ENCODE measurements at regions not wholly inside any gene's neighbourhood (a gene's known extent, or its start where the extent isn't known, plus 50 kb on each side); places are given as distances from the start of the nearest gene placed in this dataset.

- Histone ChIP-seq H3K4me3 (replicated peaks; ENCODE audit: insufficient read depth, low read length) (no peak overlapping the region), H3K27me3 (ENCODE audit: insufficient read depth, poor library complexity, severe bottlenecking) (peaks cover 20% of the 10 kb centered on the region), H3K27ac (replicated peaks) (no peak overlapping the region)
- TF ChIP-seq CTCF (IDR thresholded peaks at IDR 0.05; ENCODE audit: insufficient read depth, low read length) (no peak), GABPA (IDR thresholded peaks at IDR 0.05; ENCODE audit: low read depth) (no peak), POLR2AphosphoS5 (IDR thresholded peaks at IDR 0.05; ENCODE audit: low read depth) (no peak), SPI1 (IDR thresholded peaks at IDR 0.05; ENCODE audit: borderline replicate concordance, low read depth) (no peak), REST (IDR thresholded peaks at IDR 0.05; ENCODE audit: insufficient replicate concordance, low read depth) (no peak)
- no peak for DNase-seq (ENCODE audit: low read depth in 1 of 2, low spot score in 1 of 2)
Observed at GRCh38 chr3:13206799-13207577, 133.8 kb upstream of the IQSEC1 start.

- no peak for TF ChIP-seq REST (IDR thresholded peaks at IDR 0.05; ENCODE audit: insufficient replicate concordance, low read depth)
- TF ChIP-seq CTCF (IDR thresholded peaks at IDR 0.05; ENCODE audit: insufficient read depth, low read length): no peak
- no peak for TF ChIP-seq GABPA (IDR thresholded peaks at IDR 0.05; ENCODE audit: low read depth)
- TF ChIP-seq SPI1 (IDR thresholded peaks at IDR 0.05; ENCODE audit: borderline replicate concordance, low read depth): no peak
- TF ChIP-seq POLR2AphosphoS5 (IDR thresholded peaks at IDR 0.05; ENCODE audit: low read depth): no peak
Observed at GRCh38 chr3:13205567-13206143, 132.4 kb upstream of the IQSEC1 start.

GRCh38 chr3:13204177-13204581 lies 130.9 kb upstream of the IQSEC1 start:
- TF ChIP-seq CTCF (IDR thresholded peaks at IDR 0.05; ENCODE audit: insufficient read depth, low read length): no peak
- no peak for TF ChIP-seq SPI1 (IDR thresholded peaks at IDR 0.05; ENCODE audit: borderline replicate concordance, low read depth)
- no peak for TF ChIP-seq REST (IDR thresholded peaks at IDR 0.05; ENCODE audit: insufficient replicate concordance, low read depth)
- TF ChIP-seq GABPA (IDR thresholded peaks at IDR 0.05; ENCODE audit: low read depth): no peak
- no peak for TF ChIP-seq POLR2AphosphoS5 (IDR thresholded peaks at IDR 0.05; ENCODE audit: low read depth)
- no peak for DNase-seq (ENCODE audit: low read depth in 1 of 2, low spot score in 1 of 2)

More at GRCh38 chr3:13205567-13206143, 132.4 kb upstream of the IQSEC1 start:
- no peak overlapping the region for H3K27ac ChIP-seq (replicated peaks)
- no peak overlapping the region for H3K4me3 ChIP-seq (replicated peaks; ENCODE audit: insufficient read depth, low read length)
- H3K27me3 ChIP-seq (ENCODE audit: insufficient read depth, poor library complexity, severe bottlenecking): peaks cover 25% of the 10 kb centered on the region
- no peak for DNase-seq (ENCODE audit: low read depth in 1 of 2, low spot score in 1 of 2)

More at GRCh38 chr3:13204177-13204581, 130.9 kb upstream of the IQSEC1 start:
- H3K27me3 ChIP-seq (ENCODE audit: insufficient read depth, poor library complexity, severe bottlenecking): peaks cover 25% of the 10 kb centered on the region
- H3K4me3 ChIP-seq (replicated peaks; ENCODE audit: insufficient read depth, low read length): no peak overlapping the region
- no peak overlapping the region for H3K27ac ChIP-seq (replicated peaks)

All from HL-60 (cell line).